ENCODE measurements at regions not wholly inside any gene's neighbourhood (a gene's known extent, or its start where the extent isn't known, plus 50 kb on each side); places are given as distances from the start of the nearest gene placed in this dataset.

DNA sequence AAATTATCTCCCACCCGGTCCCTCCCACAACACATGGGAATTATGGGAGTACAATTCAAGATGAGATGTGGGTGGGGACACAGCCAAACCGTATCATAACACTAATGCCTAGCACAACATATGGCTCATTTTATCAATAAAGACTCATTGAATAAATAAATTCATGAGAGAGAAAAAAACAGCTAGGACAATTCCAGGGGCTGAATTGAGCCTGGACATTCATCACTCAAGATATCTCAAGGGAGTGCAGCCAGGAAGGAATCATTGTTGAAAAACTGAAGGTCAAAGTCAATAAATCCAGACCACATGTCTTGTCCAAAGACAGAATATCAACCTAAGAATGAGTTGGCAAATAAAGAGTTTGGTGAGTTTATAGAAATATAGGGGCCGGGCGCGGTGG lies 644.1 kb downstream of the PLPP3 start (continued):
- TF ChIP-seq, protein P1, sequence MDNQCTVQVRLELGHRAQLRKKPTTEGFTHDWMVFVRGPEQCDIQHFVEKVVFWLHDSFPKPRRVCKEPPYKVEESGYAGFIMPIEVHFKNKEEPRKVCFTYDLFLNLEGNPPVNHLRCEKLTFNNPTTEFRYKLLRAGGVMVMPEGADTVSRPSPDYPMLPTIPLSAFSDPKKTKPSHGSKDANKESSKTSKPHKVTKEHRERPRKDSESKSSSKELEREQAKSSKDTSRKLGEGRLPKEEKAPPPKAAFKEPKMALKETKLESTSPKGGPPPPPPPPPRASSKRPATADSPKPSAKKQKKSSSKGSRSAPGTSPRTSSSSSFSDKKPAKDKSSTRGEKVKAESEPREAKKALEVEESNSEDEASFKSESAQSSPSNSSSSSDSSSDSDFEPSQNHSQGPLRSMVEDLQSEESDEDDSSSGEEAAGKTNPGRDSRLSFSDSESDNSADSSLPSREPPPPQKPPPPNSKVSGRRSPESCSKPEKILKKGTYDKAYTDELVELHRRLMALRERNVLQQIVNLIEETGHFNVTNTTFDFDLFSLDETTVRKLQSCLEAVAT (IDR thresholded peaks at IDR 0.05), result no peak
- TF ChIP-seq SMAD1 (IDR thresholded peaks at IDR 0.05; ENCODE audit: low read depth, partially characterized antibody) (no peak), CBFB (IDR thresholded peaks at IDR 0.05; ENCODE audit: low read depth) (no peak), BCL11A (IDR thresholded peaks at IDR 0.05; ENCODE audit: low read depth, low read length) (no peak)
- TF ChIP-seq, protein P2, sequence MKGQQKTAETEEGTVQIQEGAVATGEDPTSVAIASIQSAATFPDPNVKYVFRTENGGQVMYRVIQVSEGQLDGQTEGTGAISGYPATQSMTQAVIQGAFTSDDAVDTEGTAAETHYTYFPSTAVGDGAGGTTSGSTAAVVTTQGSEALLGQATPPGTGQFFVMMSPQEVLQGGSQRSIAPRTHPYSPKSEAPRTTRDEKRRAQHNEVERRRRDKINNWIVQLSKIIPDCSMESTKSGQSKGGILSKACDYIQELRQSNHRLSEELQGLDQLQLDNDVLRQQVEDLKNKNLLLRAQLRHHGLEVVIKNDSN (IDR thresholded peaks at IDR 0.05; ENCODE audit: borderline replicate concordance, extremely low read length, insufficient read depth, low read depth, low read length), result no peak

DNA sequence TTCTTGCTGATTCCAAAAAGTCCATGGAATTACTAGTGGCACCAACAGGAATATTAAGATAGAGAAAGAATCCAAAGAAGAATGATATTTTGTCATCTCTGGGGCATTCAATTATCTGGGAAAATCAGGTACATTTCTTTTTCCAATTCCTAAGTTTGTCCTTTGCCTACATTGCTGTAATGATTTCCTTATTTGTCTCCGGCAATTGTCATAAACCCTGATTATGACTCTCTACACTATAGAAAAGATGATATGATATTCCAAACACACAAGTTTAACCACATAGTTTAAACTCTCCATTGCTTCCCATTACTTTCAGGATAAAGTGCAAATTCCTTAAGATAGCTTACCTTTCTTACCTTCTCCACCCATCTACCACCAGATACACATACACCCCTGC lies 647.0 kb downstream of the PLPP3 start:
- Histone ChIP-seq H3K27ac (ENCODE audit: control insufficient read depth, insufficient read depth) (no peak overlapping the region), H3K4me3 (no peak overlapping the region), H3K79me2 (ENCODE audit: control insufficient read depth, insufficient read depth, low read length) (no peaks in the 10 kb centered on the region), H3K4me2 (ENCODE audit: control insufficient read depth, insufficient read depth) (no peak overlapping the region), H3K9ac (ENCODE audit: control insufficient read depth, insufficient read depth, low read length) (no peak overlapping the region), H3K27me3 (replicated peaks in 1 of 2; ENCODE audit: control insufficient read depth in 2 of 2, insufficient read depth in 2 of 2, low read length in 1 of 2) (no peaks in the 10 kb centered on the region), H3K36me3 (ENCODE audit: control insufficient read depth in 2 of 2, insufficient read depth in 2 of 2, low read length in 1 of 2) (no peaks in the 10 kb centered on the region), H2AFZ (ENCODE audit: control insufficient read depth, low read depth, low read length) (no peak overlapping the region), H4K20me1 (ENCODE audit: control insufficient read depth, insufficient read depth) (no peaks in the 10 kb centered on the region), H3K9me3 (replicated peaks; ENCODE audit: control insufficient read depth, insufficient read depth, low read length) (no peaks in the 10 kb centered on the region), H3K4me1 (ENCODE audit: control insufficient read depth, insufficient read depth, low read length) (no peaks in the 10 kb centered on the region)
- no TSS peak for BruUV-seq (replicated peaks)
- ChIA-PET CTCF (no interaction called here), POLR2A (no interaction called here), SMC1A (ENCODE audit: uncharacterized antibody, unreplicated experiment) (interaction anchor here (0.8 kb wide), 1 partner anchor 77 kb away, joined by 3 read pairs; no protein-coding TSS in a partner anchor), RAD21 (ENCODE audit: unreplicated experiment) (no interaction called here)
- ATAC-seq, result no peak
- FAIRE-seq, result no peak
- intact Hi-C loops (cut with micrococcal nuclease; ENCODE audit: unreplicated experiment) (no loop called here), in situ Hi-C loops (cut with MboI) (no loop called here)
- DNase-seq (ENCODE audit: low read depth, low spot score), result no peak
- WGBS (ENCODE audit: insufficient coverage, insufficient replicate concordance, low lambda C conversion rate, missing lambda C conversion rate), result 85% methylated on average over 1 of the region's 1 CpG
- TF ChIP-seq KAT2A (conservative IDR thresholded peaks at IDR 0.05; ENCODE audit: control insufficient read depth, low read depth, low read length) (no peak), IKZF2 (IDR thresholded peaks at IDR 0.05) (no peak), CREM (IDR thresholded peaks at IDR 0.05; ENCODE audit: low read depth) (no peak), YBX1 (IDR thresholded peaks at IDR 0.05) (no peak), EZH2 (IDR thresholded peaks at IDR 0.05; ENCODE audit: borderline replicate concordance, control insufficient read depth, low read depth, low read length) (no peak), IRF4 (IDR thresholded peaks at IDR 0.05; ENCODE audit: low read depth, low read length) (no peak), SP1 (IDR thresholded peaks at IDR 0.05; ENCODE audit: low read depth, low read length) (no peak)
- TF ChIP-seq, protein P3, sequence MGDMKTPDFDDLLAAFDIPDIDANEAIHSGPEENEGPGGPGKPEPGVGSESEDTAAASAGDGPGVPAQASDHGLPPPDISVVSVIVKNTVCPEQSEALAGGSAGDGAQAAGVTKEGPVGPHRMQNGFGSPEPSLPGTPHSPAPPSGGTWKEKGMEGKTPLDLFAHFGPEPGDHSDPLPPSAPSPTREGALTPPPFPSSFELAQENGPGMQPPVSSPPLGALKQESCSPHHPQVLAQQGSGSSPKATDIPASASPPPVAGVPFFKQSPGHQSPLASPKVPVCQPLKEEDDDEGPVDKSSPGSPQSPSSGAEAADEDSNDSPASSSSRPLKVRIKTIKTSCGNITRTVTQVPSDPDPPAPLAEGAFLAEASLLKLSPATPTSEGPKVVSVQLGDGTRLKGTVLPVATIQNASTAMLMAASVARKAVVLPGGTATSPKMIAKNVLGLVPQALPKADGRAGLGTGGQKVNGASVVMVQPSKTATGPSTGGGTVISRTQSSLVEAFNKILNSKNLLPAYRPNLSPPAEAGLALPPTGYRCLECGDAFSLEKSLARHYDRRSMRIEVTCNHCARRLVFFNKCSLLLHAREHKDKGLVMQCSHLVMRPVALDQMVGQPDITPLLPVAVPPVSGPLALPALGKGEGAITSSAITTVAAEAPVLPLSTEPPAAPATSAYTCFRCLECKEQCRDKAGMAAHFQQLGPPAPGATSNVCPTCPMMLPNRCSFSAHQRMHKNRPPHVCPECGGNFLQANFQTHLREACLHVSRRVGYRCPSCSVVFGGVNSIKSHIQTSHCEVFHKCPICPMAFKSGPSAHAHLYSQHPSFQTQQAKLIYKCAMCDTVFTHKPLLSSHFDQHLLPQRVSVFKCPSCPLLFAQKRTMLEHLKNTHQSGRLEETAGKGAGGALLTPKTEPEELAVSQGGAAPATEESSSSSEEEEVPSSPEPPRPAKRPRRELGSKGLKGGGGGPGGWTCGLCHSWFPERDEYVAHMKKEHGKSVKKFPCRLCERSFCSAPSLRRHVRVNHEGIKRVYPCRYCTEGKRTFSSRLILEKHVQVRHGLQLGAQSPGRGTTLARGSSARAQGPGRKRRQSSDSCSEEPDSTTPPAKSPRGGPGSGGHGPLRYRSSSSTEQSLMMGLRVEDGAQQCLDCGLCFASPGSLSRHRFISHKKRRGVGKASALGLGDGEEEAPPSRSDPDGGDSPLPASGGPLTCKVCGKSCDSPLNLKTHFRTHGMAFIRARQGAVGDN (IDR thresholded peaks at IDR 0.05), result no peak
- TF ChIP-seq, protein P4, sequence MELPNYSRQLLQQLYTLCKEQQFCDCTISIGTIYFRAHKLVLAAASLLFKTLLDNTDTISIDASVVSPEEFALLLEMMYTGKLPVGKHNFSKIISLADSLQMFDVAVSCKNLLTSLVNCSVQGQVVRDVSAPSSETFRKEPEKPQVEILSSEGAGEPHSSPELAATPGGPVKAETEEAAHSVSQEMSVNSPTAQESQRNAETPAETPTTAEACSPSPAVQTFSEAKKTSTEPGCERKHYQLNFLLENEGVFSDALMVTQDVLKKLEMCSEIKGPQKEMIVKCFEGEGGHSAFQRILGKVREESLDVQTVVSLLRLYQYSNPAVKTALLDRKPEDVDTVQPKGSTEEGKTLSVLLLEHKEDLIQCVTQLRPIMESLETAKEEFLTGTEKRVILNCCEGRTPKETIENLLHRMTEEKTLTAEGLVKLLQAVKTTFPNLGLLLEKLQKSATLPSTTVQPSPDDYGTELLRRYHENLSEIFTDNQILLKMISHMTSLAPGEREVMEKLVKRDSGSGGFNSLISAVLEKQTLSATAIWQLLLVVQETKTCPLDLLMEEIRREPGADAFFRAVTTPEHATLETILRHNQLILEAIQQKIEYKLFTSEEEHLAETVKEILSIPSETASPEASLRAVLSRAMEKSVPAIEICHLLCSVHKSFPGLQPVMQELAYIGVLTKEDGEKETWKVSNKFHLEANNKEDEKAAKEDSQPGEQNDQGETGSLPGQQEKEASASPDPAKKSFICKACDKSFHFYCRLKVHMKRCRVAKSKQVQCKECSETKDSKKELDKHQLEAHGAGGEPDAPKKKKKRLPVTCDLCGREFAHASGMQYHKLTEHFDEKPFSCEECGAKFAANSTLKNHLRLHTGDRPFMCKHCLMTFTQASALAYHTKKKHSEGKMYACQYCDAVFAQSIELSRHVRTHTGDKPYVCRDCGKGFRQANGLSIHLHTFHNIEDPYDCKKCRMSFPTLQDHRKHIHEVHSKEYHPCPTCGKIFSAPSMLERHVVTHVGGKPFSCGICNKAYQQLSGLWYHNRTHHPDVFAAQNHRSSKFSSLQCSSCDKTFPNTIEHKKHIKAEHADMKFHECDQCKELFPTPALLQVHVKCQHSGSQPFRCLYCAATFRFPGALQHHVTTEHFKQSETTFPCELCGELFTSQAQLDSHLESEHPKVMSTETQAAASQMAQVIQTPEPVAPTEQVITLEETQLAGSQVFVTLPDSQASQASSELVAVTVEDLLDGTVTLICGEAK (IDR thresholded peaks at IDR 0.05; ENCODE audit: borderline replicate concordance), result no peak
